ENCODE measurements at regions not wholly inside any gene's neighbourhood (a gene's known extent, or its start where the extent isn't known, plus 50 kb on each side); places are given as distances from the start of the nearest gene placed in this dataset.

DNA sequence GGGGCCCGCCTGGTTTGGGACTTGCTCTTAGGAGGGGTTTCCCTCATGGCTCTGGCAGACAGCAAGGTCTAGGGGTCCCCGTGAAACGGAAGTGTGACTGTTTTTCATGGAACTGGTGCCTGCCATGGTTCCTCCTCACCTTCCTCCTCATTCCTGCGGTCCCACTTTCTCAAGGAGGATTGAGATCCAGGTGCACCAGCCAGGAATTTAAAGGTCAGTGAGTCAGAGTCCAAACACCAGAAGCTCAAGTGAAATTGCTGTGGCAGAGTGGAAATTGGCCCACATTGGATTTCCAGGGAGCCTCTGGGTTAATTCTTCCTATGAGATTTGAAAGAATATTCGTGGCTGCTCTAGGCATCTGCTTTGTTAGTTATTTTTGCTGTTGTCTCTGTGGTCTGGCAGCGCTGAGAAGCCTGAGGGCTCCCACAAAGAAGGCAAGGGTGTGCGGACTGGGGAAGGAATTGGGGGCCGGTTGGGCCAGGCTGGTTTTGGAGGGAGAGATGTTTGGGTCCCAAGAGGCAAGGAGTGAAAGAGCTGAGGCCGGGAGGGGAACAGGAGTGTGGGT, 60.4 kb upstream of the TNFAIP8L3 start:
- TF ChIP-seq, protein P1, sequence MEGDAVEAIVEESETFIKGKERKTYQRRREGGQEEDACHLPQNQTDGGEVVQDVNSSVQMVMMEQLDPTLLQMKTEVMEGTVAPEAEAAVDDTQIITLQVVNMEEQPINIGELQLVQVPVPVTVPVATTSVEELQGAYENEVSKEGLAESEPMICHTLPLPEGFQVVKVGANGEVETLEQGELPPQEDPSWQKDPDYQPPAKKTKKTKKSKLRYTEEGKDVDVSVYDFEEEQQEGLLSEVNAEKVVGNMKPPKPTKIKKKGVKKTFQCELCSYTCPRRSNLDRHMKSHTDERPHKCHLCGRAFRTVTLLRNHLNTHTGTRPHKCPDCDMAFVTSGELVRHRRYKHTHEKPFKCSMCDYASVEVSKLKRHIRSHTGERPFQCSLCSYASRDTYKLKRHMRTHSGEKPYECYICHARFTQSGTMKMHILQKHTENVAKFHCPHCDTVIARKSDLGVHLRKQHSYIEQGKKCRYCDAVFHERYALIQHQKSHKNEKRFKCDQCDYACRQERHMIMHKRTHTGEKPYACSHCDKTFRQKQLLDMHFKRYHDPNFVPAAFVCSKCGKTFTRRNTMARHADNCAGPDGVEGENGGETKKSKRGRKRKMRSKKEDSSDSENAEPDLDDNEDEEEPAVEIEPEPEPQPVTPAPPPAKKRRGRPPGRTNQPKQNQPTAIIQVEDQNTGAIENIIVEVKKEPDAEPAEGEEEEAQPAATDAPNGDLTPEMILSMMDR (conservative IDR thresholded peaks at IDR 0.05; ENCODE audit: low read length), result no peak
- no peak for TF ChIP-seq EZH2phosphoT487 (IDR thresholded peaks at IDR 0.05; ENCODE audit: borderline replicate concordance, low read depth, low read length)

Measured in OCI-LY7 (cell line).